Neuronal stem cell (in vitro differentiated cells): ENCODE measurements at regions not wholly inside any gene's neighbourhood (a gene's known extent, or its start where the extent isn't known, plus 50 kb on each side); places are given as distances from the start of the nearest gene placed in this dataset.

ENCODE experiments used
- DNase-seq: peaks from one replicate; pipeline ENCODE4 v3.0.0-alpha.2; 2013; ENCODE audit warnings: low spot score
- H2AFZ ChIP-seq: one replicate; pipeline ENCODE4 v1.6.1; 2013; ENCODE audit warnings: mild to moderate bottlenecking, low read length, inconsistent platforms
- H2AK5ac ChIP-seq: 2 replicates; pipeline ENCODE4 v1.6.1; 2013; ENCODE audit warnings: low read depth, mild to moderate bottlenecking, inconsistent platforms, low read length, moderate library complexity, mixed read lengths
- H2BK120ac ChIP-seq: 2 replicates; pipeline ENCODE4 v1.6.1; 2013; ENCODE audit warnings: low read depth, mild to moderate bottlenecking, inconsistent platforms, low read length, moderate library complexity, mixed read lengths
- H2BK12ac ChIP-seq: one replicate; pipeline ENCODE4 v1.6.1; 2013; ENCODE audit warnings: low read length, inconsistent platforms
- H2BK15ac ChIP-seq: 2 replicates; pipeline ENCODE4 v1.6.1; 2013; ENCODE audit warnings: mild to moderate bottlenecking, low read length, inconsistent platforms, mixed read lengths
- H2BK5ac ChIP-seq: one replicate; pipeline ENCODE4 v1.6.1; 2013; ENCODE audit warnings: inconsistent platforms, mild to moderate bottlenecking, low read length, moderate library complexity
- H3K14ac ChIP-seq: one replicate; pipeline ENCODE4 v1.6.1; 2013; ENCODE audit warnings: low read length, inconsistent platforms
- H3K18ac ChIP-seq: 2 replicates; pipeline ENCODE4 v1.6.1; 2013; ENCODE audit warnings: low read length, inconsistent platforms
- H3K23ac ChIP-seq: 2 replicates; pipeline ENCODE4 v1.6.1; 2013; ENCODE audit warnings: low read depth, mild to moderate bottlenecking, mixed read lengths, low read length, inconsistent platforms; ENCODE audit not compliant: poor library complexity
- H3K27ac ChIP-seq: replicated peaks from 3 replicates; pipeline ENCODE4 v1.5.1; 2013; ENCODE audit warnings: low read length, inconsistent platforms
- H3K27me3 ChIP-seq, 3 experiments: 2 replicates each; pipeline ENCODE4 v1.6.1; 2013; ENCODE audit warnings: low read length in 3 of 3, mild to moderate bottlenecking in 2 of 3, inconsistent platforms in 1 of 3, low read depth in 1 of 3, mixed read lengths in 1 of 3, moderate library complexity in 1 of 3; ENCODE audit not compliant: control insufficient read depth in 3 of 3, insufficient read depth in 3 of 3
- H3K36me3 ChIP-seq, 2 donors: replicated peaks in 1 of 2; 2 replicates each; pipeline ENCODE4 v1.6.1; 2013; ENCODE audit warnings: low read length in 2 of 2; ENCODE audit not compliant: control insufficient read depth in 2 of 2, insufficient read depth in 2 of 2
- H3K4ac ChIP-seq: 2 replicates; pipeline ENCODE4 v1.6.1; 2013; ENCODE audit warnings: inconsistent platforms, mild to moderate bottlenecking, low read length, moderate library complexity
- H3K4me1 ChIP-seq, 2 donors: 1 replicate in 1 of 2; 2 replicates in 1 of 2; pipeline ENCODE4 v1.6.1; 2013; ENCODE audit warnings: low read length in 2 of 2, low read depth in 1 of 2; ENCODE audit not compliant: control insufficient read depth in 2 of 2, insufficient read depth in 1 of 2
- H3K4me2 ChIP-seq: one replicate; pipeline ENCODE4 v1.6.1; 2013; ENCODE audit warnings: mild to moderate bottlenecking, low read length, inconsistent platforms; ENCODE audit not compliant: insufficient read depth, poor library complexity, severe bottlenecking
- H3K4me3 ChIP-seq, 2 donors: 2 replicates each; pipeline ENCODE4 v1.5.1; 2013; ENCODE audit warnings: low read length in 2 of 2, mild to moderate bottlenecking in 2 of 2, inconsistent platforms in 1 of 2, moderate library complexity in 1 of 2
- H3K79me1 ChIP-seq: one replicate; pipeline ENCODE4 v1.6.1; 2013; ENCODE audit warnings: low read depth, mild to moderate bottlenecking, inconsistent platforms, low read length, moderate library complexity
- H3K9ac ChIP-seq: one replicate; pipeline ENCODE4 v1.6.1; 2013; ENCODE audit warnings: mild to moderate bottlenecking, low read depth, low read length, inconsistent platforms; ENCODE audit not compliant: poor library complexity
- H3K9me3 ChIP-seq, 2 donors: replicated peaks in 1 of 2; 2 replicates each; pipeline versions ENCODE3 to v1.6.1; 2013; ENCODE audit warnings: low read length in 2 of 2, mild to moderate bottlenecking in 2 of 2, inconsistent platforms in 1 of 2, low read depth in 1 of 2, mixed read lengths in 1 of 2, moderate library complexity in 1 of 2; ENCODE audit not compliant: control insufficient read depth in 2 of 2, insufficient read depth in 1 of 2
- H4K8ac ChIP-seq: one replicate; pipeline ENCODE4 v1.6.1; 2013; ENCODE audit warnings: low read depth, mild to moderate bottlenecking, inconsistent platforms, low read length, moderate library complexity
- H4K91ac ChIP-seq: one replicate; pipeline ENCODE4 v1.6.1; 2013; ENCODE audit warnings: low read length, low read depth, mild to moderate bottlenecking, inconsistent platforms; ENCODE audit not compliant: poor library complexity
- WGBS, 2 donors: extraction: QIAGEN DNeasy Blood & Tissue Kit; methylation state at CpG; one replicate each; pipeline ENCODE4 v1.1.7; 2013; ENCODE audit warnings: missing lambda C conversion rate in 2 of 2, mixed read lengths in 1 of 2; ENCODE audit not compliant: insufficient read length in 2 of 2, insufficient replicate concordance in 1 of 2; ENCODE audit errors: extremely low coverage in 2 of 2; 5-methylcytosine and 5-hydroxymethylcytosine counted together

- DNase-seq: no peak
- Histone ChIP-seq H3K4me2 (no peak overlapping the region), H3K4me3 (peak overlapping the region in 1 of 2 donors; percentile 57), H2AFZ (no peak overlapping the region), H3K4ac (no peak overlapping the region), H3K79me1 (no peaks in the 10 kb centered on the region), H3K27me3 (no peaks in the 10 kb centered on the region), H4K8ac (no peak overlapping the region), H2BK15ac (no peak overlapping the region), H3K9me3 (peaks cover 11 to 19% of the 10 kb centered on the region in 2 donors), H3K9ac (no peak overlapping the region), H3K23ac (no peak overlapping the region), H2BK12ac (no peak overlapping the region), H3K4me1 (peaks cover 0 to 4% of the 10 kb centered on the region in 2 donors), H3K27ac (no peak overlapping the region), H3K14ac (no peak overlapping the region), H2BK120ac (no peak overlapping the region), H2AK5ac (peak overlapping the region; percentile 2), H3K36me3 (peaks cover 0 to 2% of the 10 kb centered on the region in 2 donors), H2BK5ac (peak overlapping the region; percentile 54), H3K18ac (no peak overlapping the region), H4K91ac (no peak overlapping the region)
- no CpG with 5 or more reads among the region's 21 CpGs for WGBS, 2 donors
These were observed 795.0 kb downstream of the EFNA5 start for GRCh38 chr5:106875591-106876297.

- no CpG with 5 or more reads among the region's 9 CpGs for WGBS, 2 donors
- no peak overlapping the region for H3K4ac ChIP-seq
- no peaks in the 10 kb centered on the region for H3K79me1 ChIP-seq
- no peak overlapping the region for H4K8ac ChIP-seq
- no peak overlapping the region for H2AK5ac ChIP-seq
- no peak overlapping the region for H3K23ac ChIP-seq
- H3K9me3 ChIP-seq: peaks cover 11 to 19% of the 10 kb centered on the region in 2 donors
- H2BK5ac ChIP-seq: no peak overlapping the region
- H3K36me3 ChIP-seq: peaks cover 0 to 2% of the 10 kb centered on the region in 2 donors
- no peak overlapping the region for H3K27ac ChIP-seq
- H3K9ac ChIP-seq: no peak overlapping the region
- H3K18ac ChIP-seq: no peak overlapping the region
- no peak overlapping the region for H2BK12ac ChIP-seq
- peak overlapping the region in 1 of 2 donors; percentile 22 for H3K4me3 ChIP-seq
- H3K4me1 ChIP-seq: peaks cover 0 to 4% of the 10 kb centered on the region in 2 donors
- H4K91ac ChIP-seq: no peak overlapping the region
- DNase-seq: no peak
- H3K27me3 ChIP-seq: no peaks in the 10 kb centered on the region
- no peak overlapping the region for H2BK120ac ChIP-seq
- no peak overlapping the region for H3K14ac ChIP-seq
- H2AFZ ChIP-seq: no peak overlapping the region
- no peak overlapping the region for H3K4me2 ChIP-seq
- no peak overlapping the region for H2BK15ac ChIP-seq
These were observed 795.8 kb downstream of the EFNA5 start for GRCh38 chr5:106874974-106875373.

DNA sequence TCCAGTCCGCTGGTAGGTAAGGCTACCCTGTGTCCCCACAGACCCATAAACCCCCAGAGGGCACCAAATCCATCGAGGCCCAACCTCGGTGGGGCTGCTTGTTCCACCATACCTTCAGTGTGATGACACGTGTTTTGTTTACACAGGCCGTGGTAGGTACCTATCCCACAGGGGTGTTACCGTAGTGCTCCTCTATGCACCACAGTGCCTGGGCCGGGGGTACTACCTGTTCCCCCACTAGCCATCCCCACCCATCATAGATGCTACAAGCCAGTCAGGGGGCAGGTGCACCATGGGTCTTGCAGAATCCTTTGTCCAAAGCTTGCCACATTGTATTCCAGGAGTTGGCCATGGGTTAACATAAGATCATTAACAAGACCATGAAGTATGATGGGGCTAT is 796.2 kb downstream of the EFNA5 start:
- Histone ChIP-seq H3K4ac (no peak overlapping the region), H2BK120ac (peak overlapping the region; percentile 87), H3K18ac (peak overlapping the region; percentile 33), H3K14ac (no peak overlapping the region), H2BK15ac (no peak overlapping the region), H3K9ac (no peak overlapping the region), H3K4me1 (peaks cover 0 to 4% of the 10 kb centered on the region in 2 donors), H3K79me1 (no peaks in the 10 kb centered on the region), H2AK5ac (no peak overlapping the region), H4K8ac (no peak overlapping the region), H3K9me3 (peaks cover 11 to 19% of the 10 kb centered on the region in 2 donors), H2BK12ac (no peak overlapping the region), H2BK5ac (no peak overlapping the region), H3K23ac (no peak overlapping the region), H3K27me3 (no peaks in the 10 kb centered on the region), H2AFZ (no peak overlapping the region), H3K4me2 (no peak overlapping the region), H3K36me3 (peaks cover 0 to 2% of the 10 kb centered on the region in 2 donors), H3K27ac (no peak overlapping the region), H3K4me3 (no peak overlapping the region), H4K91ac (no peak overlapping the region)
- DNase-seq: no peak
- no CpG with 5 or more reads among the region's 7 CpGs for WGBS, 2 donors

- Histone ChIP-seq H3K27ac (no peak overlapping the region), H3K4me3 (no peak overlapping the region), H2BK5ac (no peak overlapping the region), H3K4ac (no peak overlapping the region), H2BK120ac (no peak overlapping the region), H2AK5ac (no peak overlapping the region), H4K8ac (no peak overlapping the region), H3K79me1 (no peaks in the 10 kb centered on the region), H2BK15ac (no peak overlapping the region), H3K9ac (no peak overlapping the region), H3K23ac (no peak overlapping the region), H3K18ac (no peak overlapping the region), H4K91ac (no peak overlapping the region), H3K14ac (no peak overlapping the region), H2BK12ac (no peak overlapping the region), H2AFZ (peak overlapping the region; percentile 18), H3K4me2 (no peak overlapping the region), H3K27me3 (no peaks in the 10 kb centered on the region), H3K36me3 (peaks cover 0 to 2% of the 10 kb centered on the region in 2 donors), H3K9me3 (peaks cover 11 to 19% of the 10 kb centered on the region in 2 donors), H3K4me1 (peaks cover 0 to 4% of the 10 kb centered on the region in 2 donors)
- DNase-seq: no peak
- WGBS, 2 donors: no CpG with 5 or more reads among the region's 12 CpGs
These were observed 797.2 kb downstream of the EFNA5 start for GRCh38 chr5:106873568-106873967.
